Keratinocyte (primary cell): ENCODE measurements at regions not wholly inside any gene's neighbourhood (a gene's known extent, or its start where the extent isn't known, plus 50 kb on each side); places are given as distances from the start of the nearest gene placed in this dataset.

Experiments used
- DNase-seq: peaks from one replicate; pipeline ENCODE4 v3.0.0-alpha.2; 2011; ENCODE audit warnings: low read depth, missing footprints, low spot score
- FAIRE-seq: peaks from 2 replicates; lab custom pipeline; 2011; peaks lifted over from hg19 to GRCh38; lab: Jason Lieb, UNC
- H2AFZ ChIP-seq: 2 replicates; pipeline ENCODE4 v1.6.0; 2012; ENCODE audit warnings: low read length, control low read depth, inconsistent platforms; ENCODE audit not compliant: control insufficient read depth
- H3K27ac ChIP-seq: 2 replicates; pipeline ENCODE4 v1.5.1; 2011; ENCODE audit warnings: low read length; ENCODE audit not compliant: control insufficient read depth, insufficient read depth
- H3K27me3 ChIP-seq: 3 replicates; pipeline ENCODE4 v1.6.0; 2011; ENCODE audit warnings: low read length; ENCODE audit not compliant: control insufficient read depth, insufficient read depth; ENCODE audit errors: extremely low read depth
- H3K36me3 ChIP-seq, 2 experiments: 2 replicates in 1 of 2; 3 replicates in 1 of 2; pipeline ENCODE4 v1.5.1; 2011; ENCODE audit warnings: low read length in 2 of 2, mild to moderate bottlenecking in 1 of 2; ENCODE audit not compliant: control insufficient read depth in 2 of 2, insufficient read depth in 2 of 2; ENCODE audit errors: extremely low read depth in 1 of 2
- H3K4me1 ChIP-seq: 3 replicates; pipeline ENCODE4 v1.5.1; 2011; ENCODE audit warnings: low read length; ENCODE audit not compliant: control insufficient read depth, insufficient read depth; ENCODE audit errors: extremely low read depth
- H3K4me2 ChIP-seq: 3 replicates; pipeline ENCODE4 v1.6.0; 2011; ENCODE audit warnings: low read depth, low read length; ENCODE audit not compliant: control insufficient read depth, insufficient read depth; ENCODE audit errors: extremely low read depth
- H3K4me3 ChIP-seq, 3 experiments: fragments of 200-600 bp in 1 of 3; sonication (generic) in 1 of 3; 2 replicates in 2 of 3; 3 replicates in 1 of 3; pipeline ENCODE4 v1.5.1; 2011 to 2016; ENCODE audit warnings: low read length in 3 of 3, mild to moderate bottlenecking in 3 of 3, control low read depth in 2 of 3, inconsistent platforms in 1 of 3, low read depth in 1 of 3, mixed read lengths in 1 of 3, mixed run types in 1 of 3, moderate library complexity in 1 of 3; ENCODE audit not compliant: control insufficient read depth in 2 of 3, insufficient read depth in 2 of 3; ENCODE audit errors: extremely low read depth in 1 of 3
- H3K79me2 ChIP-seq: 2 replicates; pipeline ENCODE4 v1.6.0; 2012; ENCODE audit warnings: low read length; ENCODE audit not compliant: control insufficient read depth, insufficient read depth
- H3K9ac ChIP-seq: 3 replicates; pipeline ENCODE4 v1.6.0; 2011; ENCODE audit warnings: low read length; ENCODE audit not compliant: control insufficient read depth, insufficient read depth; ENCODE audit errors: extremely low read depth
- H3K9me1 ChIP-seq: 3 replicates; pipeline ENCODE4 v1.6.0; 2011; ENCODE audit warnings: low read length; ENCODE audit not compliant: control insufficient read depth, insufficient read depth; ENCODE audit errors: extremely low read depth
- H3K9me3 ChIP-seq: 2 replicates; pipeline ENCODE4 v1.5.1; 2012; ENCODE audit warnings: low read depth, low read length; ENCODE audit not compliant: control insufficient read depth
- H4K20me1 ChIP-seq: 3 replicates; pipeline ENCODE4 v1.6.0; 2011; ENCODE audit warnings: low read length; ENCODE audit not compliant: control insufficient read depth, insufficient read depth; ENCODE audit errors: extremely low read depth
- EZH2 ChIP-seq: IDR thresholded peaks from one replicate; pipeline ENCODE4 v1.6.1; 2012; ENCODE audit warnings: inconsistent platforms, mild to moderate bottlenecking, low read length, moderate library complexity
- dilution Hi-C: fragments of 300-500 bp; cut with MboI; formaldehyde crosslinking; loops from one replicate; pipeline ENCODE4 v1.7.0; 2020; ENCODE audit warnings: low sequenced_read_pairs; ENCODE audit not compliant: extremely low pct_ligation_motif_present
- TF ChIP-seq, protein P1 (sequence below), 3 experiments: IDR thresholded peaks in 1 of 3; conservative IDR thresholded peaks in 1 of 3; optimal IDR thresholded peaks in 1 of 3; 2 replicates in 2 of 3; 3 replicates in 1 of 3; pipeline versions ENCODE3 to v1.5.1; 2011; ENCODE audit warnings: low read length in 3 of 3, mild to moderate bottlenecking in 3 of 3, moderate library complexity in 2 of 3, control low read depth in 1 of 3, inconsistent platforms in 1 of 3; ENCODE audit not compliant: insufficient read depth in 2 of 3; ENCODE audit errors: extremely low read depth in 1 of 3

GRCh38 chr4:60034361-60034760, 1165.8 kb upstream of the ADGRL3 start:
- DNase-seq = no peak
- dilution Hi-C loops = no loop called here
- H3K9me1 ChIP-seq = no peaks in the 10 kb centered on the region
- H3K9me3 ChIP-seq = no peaks in the 10 kb centered on the region
- H3K9ac ChIP-seq = no peak overlapping the region
- H3K4me2 ChIP-seq = no peak overlapping the region
- no peak overlapping the region for H3K27ac ChIP-seq
- H3K4me1 ChIP-seq = no peaks in the 10 kb centered on the region
- H3K79me2 ChIP-seq = no peaks in the 10 kb centered on the region
- no peaks in the 10 kb centered on the region for H3K36me3 ChIP-seq
- H3K4me3 ChIP-seq = no peak overlapping the region
- no peaks in the 10 kb centered on the region for H3K27me3 ChIP-seq
- no peak overlapping the region for H2AFZ ChIP-seq
- no peak for TF ChIP-seq EZH2
- TF ChIP-seq, protein P1, sequence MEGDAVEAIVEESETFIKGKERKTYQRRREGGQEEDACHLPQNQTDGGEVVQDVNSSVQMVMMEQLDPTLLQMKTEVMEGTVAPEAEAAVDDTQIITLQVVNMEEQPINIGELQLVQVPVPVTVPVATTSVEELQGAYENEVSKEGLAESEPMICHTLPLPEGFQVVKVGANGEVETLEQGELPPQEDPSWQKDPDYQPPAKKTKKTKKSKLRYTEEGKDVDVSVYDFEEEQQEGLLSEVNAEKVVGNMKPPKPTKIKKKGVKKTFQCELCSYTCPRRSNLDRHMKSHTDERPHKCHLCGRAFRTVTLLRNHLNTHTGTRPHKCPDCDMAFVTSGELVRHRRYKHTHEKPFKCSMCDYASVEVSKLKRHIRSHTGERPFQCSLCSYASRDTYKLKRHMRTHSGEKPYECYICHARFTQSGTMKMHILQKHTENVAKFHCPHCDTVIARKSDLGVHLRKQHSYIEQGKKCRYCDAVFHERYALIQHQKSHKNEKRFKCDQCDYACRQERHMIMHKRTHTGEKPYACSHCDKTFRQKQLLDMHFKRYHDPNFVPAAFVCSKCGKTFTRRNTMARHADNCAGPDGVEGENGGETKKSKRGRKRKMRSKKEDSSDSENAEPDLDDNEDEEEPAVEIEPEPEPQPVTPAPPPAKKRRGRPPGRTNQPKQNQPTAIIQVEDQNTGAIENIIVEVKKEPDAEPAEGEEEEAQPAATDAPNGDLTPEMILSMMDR (optimal IDR thresholded peaks at IDR 0.05 in 1 of 3, IDR thresholded peaks at IDR 0.05 in 1 of 3, conservative IDR thresholded peaks at IDR 0.05 in 1 of 3; ENCODE audit: extremely low read depth in 1 of 3, insufficient read depth in 2 of 3, low read length in 3 of 3) = no peak
- no peak for FAIRE-seq
- no peaks in the 10 kb centered on the region for H4K20me1 ChIP-seq

- no peaks in the 10 kb centered on the region for H3K4me1 ChIP-seq
- H3K9ac ChIP-seq = no peak overlapping the region
- no peaks in the 10 kb centered on the region for H3K9me3 ChIP-seq
- TF ChIP-seq, protein P1 (optimal IDR thresholded peaks at IDR 0.05 in 1 of 3, IDR thresholded peaks at IDR 0.05 in 1 of 3, conservative IDR thresholded peaks at IDR 0.05 in 1 of 3; ENCODE audit: extremely low read depth in 1 of 3, insufficient read depth in 2 of 3, low read length in 3 of 3) = no peak
- TF ChIP-seq EZH2 = no peak
- DNase-seq (no peak), FAIRE-seq (no peak)
- no peaks in the 10 kb centered on the region for H4K20me1 ChIP-seq
- no peak overlapping the region for H3K4me2 ChIP-seq
- no peaks in the 10 kb centered on the region for H3K9me1 ChIP-seq
- no peaks in the 10 kb centered on the region for H3K79me2 ChIP-seq
- no peak overlapping the region for H3K27ac ChIP-seq
- H3K36me3 ChIP-seq = no peaks in the 10 kb centered on the region
- dilution Hi-C loops = no loop called here
- H2AFZ ChIP-seq = no peak overlapping the region
- H3K27me3 ChIP-seq = no peaks in the 10 kb centered on the region
- no peak overlapping the region for H3K4me3 ChIP-seq
These were observed 1160.2 kb upstream of the ADGRL3 start for GRCh38 chr4:60039908-60040307.
